ENCODE measurements at regions not wholly inside any gene's neighbourhood (a gene's known extent, or its start where the extent isn't known, plus 50 kb on each side); places are given as distances from the start of the nearest gene placed in this dataset.

- H3K79me2 ChIP-seq (ENCODE audit: insufficient read depth, low read length): no peaks in the 10 kb centered on the region
- H3K9me2 ChIP-seq (ENCODE audit: low read depth, low read length): no peaks in the 10 kb centered on the region
- H3F3A ChIP-seq (ENCODE audit: insufficient read depth, low read length): no peaks in the 10 kb centered on the region
- H4K20me1 ChIP-seq (ENCODE audit: insufficient read depth, low read length): no peaks in the 10 kb centered on the region
- H2AFZ ChIP-seq (ENCODE audit: low read length): no peak overlapping the region
- no peaks in the 10 kb centered on the region for H3K36me3 ChIP-seq (ENCODE audit: insufficient read depth, low read length)
- H3K9me3 ChIP-seq (ENCODE audit: low read length): peaks cover 7% of the 10 kb centered on the region
- H3K4me3 ChIP-seq (ENCODE audit: low read depth, low read length, poor library complexity, severe bottlenecking): no peak overlapping the region
- no peak overlapping the region for H3K4me2 ChIP-seq (ENCODE audit: low read length)
- no peaks in the 10 kb centered on the region for H3K4me1 ChIP-seq (ENCODE audit: insufficient read depth, low read length, severe bottlenecking)
- no peak overlapping the region for H3K9ac ChIP-seq (ENCODE audit: low read length)
- TF ChIP-seq, protein P1, sequence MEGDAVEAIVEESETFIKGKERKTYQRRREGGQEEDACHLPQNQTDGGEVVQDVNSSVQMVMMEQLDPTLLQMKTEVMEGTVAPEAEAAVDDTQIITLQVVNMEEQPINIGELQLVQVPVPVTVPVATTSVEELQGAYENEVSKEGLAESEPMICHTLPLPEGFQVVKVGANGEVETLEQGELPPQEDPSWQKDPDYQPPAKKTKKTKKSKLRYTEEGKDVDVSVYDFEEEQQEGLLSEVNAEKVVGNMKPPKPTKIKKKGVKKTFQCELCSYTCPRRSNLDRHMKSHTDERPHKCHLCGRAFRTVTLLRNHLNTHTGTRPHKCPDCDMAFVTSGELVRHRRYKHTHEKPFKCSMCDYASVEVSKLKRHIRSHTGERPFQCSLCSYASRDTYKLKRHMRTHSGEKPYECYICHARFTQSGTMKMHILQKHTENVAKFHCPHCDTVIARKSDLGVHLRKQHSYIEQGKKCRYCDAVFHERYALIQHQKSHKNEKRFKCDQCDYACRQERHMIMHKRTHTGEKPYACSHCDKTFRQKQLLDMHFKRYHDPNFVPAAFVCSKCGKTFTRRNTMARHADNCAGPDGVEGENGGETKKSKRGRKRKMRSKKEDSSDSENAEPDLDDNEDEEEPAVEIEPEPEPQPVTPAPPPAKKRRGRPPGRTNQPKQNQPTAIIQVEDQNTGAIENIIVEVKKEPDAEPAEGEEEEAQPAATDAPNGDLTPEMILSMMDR (IDR thresholded peaks at IDR 0.05; ENCODE audit: low read length): no peak
- no peak for TF ChIP-seq EZH2 (IDR thresholded peaks at IDR 0.05; ENCODE audit: borderline replicate concordance, low read length)
- H3K27me3 ChIP-seq (ENCODE audit: insufficient read depth, low read length): no peaks in the 10 kb centered on the region
- H3K27ac ChIP-seq (ENCODE audit: low read depth, low read length, poor library complexity, severe bottlenecking): no peak overlapping the region
Measured at GRCh38 chr2:24423095-24423494, 62.8 kb upstream of the ITSN2 start.

DNA sequence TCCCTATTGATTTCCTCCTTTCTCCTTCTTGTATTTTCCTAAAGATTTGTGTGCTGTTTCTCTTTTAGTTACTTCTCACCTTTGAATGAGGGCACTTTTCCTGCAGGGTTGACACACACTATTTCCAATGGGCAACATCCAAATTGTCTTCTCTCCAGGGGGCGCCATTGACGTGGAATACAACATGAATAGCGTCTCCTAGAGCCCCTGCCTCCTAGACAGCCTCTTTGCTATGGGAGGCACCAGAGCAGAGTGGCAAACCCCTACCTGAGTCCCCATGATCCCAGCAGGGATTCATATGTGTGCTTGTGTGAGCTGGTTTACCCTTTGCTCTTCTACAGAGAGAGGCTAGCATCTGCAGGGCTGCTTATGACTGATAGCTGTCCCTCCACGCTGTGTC, 61.3 kb upstream of the ITSN2 start:
- Histone ChIP-seq H4K20me1 (ENCODE audit: insufficient read depth, low read length) (no peaks in the 10 kb centered on the region), H3K9me3 (ENCODE audit: low read length) (peaks cover 7% of the 10 kb centered on the region), H3K27me3 (ENCODE audit: insufficient read depth, low read length) (no peaks in the 10 kb centered on the region), H3K79me2 (ENCODE audit: insufficient read depth, low read length) (no peaks in the 10 kb centered on the region), H3K4me2 (ENCODE audit: low read length) (no peak overlapping the region), H3K36me3 (ENCODE audit: insufficient read depth, low read length) (no peaks in the 10 kb centered on the region), H3K27ac (ENCODE audit: low read depth, low read length, poor library complexity, severe bottlenecking) (no peak overlapping the region), H3F3A (ENCODE audit: insufficient read depth, low read length) (no peaks in the 10 kb centered on the region), H3K4me3 (ENCODE audit: low read depth, low read length, poor library complexity, severe bottlenecking) (no peak overlapping the region), H3K9ac (ENCODE audit: low read length) (no peak overlapping the region), H3K9me2 (ENCODE audit: low read depth, low read length) (no peaks in the 10 kb centered on the region), H2AFZ (ENCODE audit: low read length) (no peak overlapping the region), H3K4me1 (ENCODE audit: insufficient read depth, low read length, severe bottlenecking) (no peaks in the 10 kb centered on the region)
- no peak for TF ChIP-seq EZH2 (IDR thresholded peaks at IDR 0.05; ENCODE audit: borderline replicate concordance, low read length)
- TF ChIP-seq, protein P1 (IDR thresholded peaks at IDR 0.05; ENCODE audit: low read length): peak; percentile 69; the same call in 1 of the 2 replicates

DNA sequence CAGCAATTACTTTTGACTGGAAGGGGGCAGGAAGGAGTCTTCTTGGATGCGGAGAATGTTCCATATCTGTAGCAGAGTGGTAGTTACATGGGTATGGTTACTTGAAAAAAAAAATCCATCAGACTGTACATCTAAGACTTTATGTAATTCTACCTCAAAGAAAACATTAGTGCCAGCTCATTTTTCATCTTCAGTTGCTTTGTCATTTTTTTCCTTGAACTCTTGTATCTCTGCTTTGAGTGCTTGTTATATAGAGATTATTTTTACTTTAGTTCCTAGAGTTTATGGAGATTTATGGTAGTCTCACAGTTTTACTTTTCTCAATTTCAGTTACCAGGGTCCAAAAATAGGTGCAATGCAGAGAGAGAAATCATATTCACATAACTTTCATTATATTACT, 60.0 kb upstream of the ITSN2 start:
- Histone ChIP-seq H3K4me2 (ENCODE audit: low read length) (no peak overlapping the region), H3K27ac (ENCODE audit: low read depth, low read length, poor library complexity, severe bottlenecking) (no peak overlapping the region), H3F3A (ENCODE audit: insufficient read depth, low read length) (no peaks in the 10 kb centered on the region), H3K36me3 (ENCODE audit: insufficient read depth, low read length) (no peaks in the 10 kb centered on the region), H3K4me1 (ENCODE audit: insufficient read depth, low read length, severe bottlenecking) (no peaks in the 10 kb centered on the region), H3K79me2 (ENCODE audit: insufficient read depth, low read length) (no peaks in the 10 kb centered on the region), H3K9me2 (ENCODE audit: low read depth, low read length) (no peaks in the 10 kb centered on the region), H4K20me1 (ENCODE audit: insufficient read depth, low read length) (no peaks in the 10 kb centered on the region), H3K27me3 (ENCODE audit: insufficient read depth, low read length) (no peaks in the 10 kb centered on the region), H3K4me3 (ENCODE audit: low read depth, low read length, poor library complexity, severe bottlenecking) (no peak overlapping the region), H3K9me3 (ENCODE audit: low read length) (peaks cover 7% of the 10 kb centered on the region), H3K9ac (ENCODE audit: low read length) (no peak overlapping the region), H2AFZ (ENCODE audit: low read length) (no peak overlapping the region)
- TF ChIP-seq EZH2 (IDR thresholded peaks at IDR 0.05; ENCODE audit: borderline replicate concordance, low read length): no peak
- TF ChIP-seq, protein P1 (IDR thresholded peaks at IDR 0.05; ENCODE audit: low read length): no peak
